ENCODE measurements at regions not wholly inside any gene's neighbourhood (a gene's known extent, or its start where the extent isn't known, plus 50 kb on each side); places are given as distances from the start of the nearest gene placed in this dataset.
A peak's percentile ranks its signal among the peaks of the same experiment; 100 is the strongest.

DNA sequence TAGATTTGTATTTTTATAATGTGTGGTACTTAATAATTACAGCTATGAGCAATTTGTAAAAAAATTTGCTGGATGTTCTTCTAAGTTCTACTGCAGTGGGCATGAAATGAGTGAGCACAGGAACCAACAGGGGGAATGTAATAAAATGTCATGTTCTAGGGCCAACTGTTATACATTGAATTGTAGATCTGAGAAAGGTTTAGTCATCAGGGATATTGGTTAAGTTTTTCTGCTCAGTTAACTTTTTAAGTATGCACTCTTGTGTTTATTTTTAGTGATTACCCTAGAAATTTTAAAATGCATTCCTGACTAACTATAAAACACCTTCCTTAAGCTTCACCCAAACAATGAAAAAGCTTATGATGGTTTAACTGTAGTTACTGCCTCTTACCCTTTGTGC is 101.8 kb downstream of the CAND1 start:
- no peak for DNase-seq (ENCODE audit: low read depth)
- H3K4me3 ChIP-seq (ENCODE audit: low read depth, low read length), result no peak overlapping the region
- TF ChIP-seq, protein P1, sequence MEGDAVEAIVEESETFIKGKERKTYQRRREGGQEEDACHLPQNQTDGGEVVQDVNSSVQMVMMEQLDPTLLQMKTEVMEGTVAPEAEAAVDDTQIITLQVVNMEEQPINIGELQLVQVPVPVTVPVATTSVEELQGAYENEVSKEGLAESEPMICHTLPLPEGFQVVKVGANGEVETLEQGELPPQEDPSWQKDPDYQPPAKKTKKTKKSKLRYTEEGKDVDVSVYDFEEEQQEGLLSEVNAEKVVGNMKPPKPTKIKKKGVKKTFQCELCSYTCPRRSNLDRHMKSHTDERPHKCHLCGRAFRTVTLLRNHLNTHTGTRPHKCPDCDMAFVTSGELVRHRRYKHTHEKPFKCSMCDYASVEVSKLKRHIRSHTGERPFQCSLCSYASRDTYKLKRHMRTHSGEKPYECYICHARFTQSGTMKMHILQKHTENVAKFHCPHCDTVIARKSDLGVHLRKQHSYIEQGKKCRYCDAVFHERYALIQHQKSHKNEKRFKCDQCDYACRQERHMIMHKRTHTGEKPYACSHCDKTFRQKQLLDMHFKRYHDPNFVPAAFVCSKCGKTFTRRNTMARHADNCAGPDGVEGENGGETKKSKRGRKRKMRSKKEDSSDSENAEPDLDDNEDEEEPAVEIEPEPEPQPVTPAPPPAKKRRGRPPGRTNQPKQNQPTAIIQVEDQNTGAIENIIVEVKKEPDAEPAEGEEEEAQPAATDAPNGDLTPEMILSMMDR (conservative IDR thresholded peaks at IDR 0.05; ENCODE audit: low read depth, low read length), result no peak

DNA sequence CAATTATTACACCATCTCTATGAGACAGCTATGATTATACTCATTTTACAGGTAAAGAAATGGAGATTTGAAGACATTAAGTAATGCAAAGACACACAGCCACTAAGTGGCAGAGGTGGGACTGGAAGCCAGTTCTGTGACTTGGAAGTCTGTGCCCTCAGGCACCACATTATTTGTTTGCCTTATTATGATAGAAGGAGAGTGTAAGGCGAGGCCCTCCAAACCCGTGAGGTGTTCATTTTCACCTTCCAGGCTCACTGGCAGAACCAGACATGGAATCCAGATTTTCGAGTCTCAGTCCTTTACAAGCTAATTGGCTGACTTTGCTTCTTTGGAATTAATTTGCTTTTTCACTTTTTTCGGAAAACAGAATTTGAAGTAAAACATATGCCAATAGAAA is 107.9 kb downstream of the CAND1 start:
- DNase-seq (ENCODE audit: low read depth), result no peak
- TF ChIP-seq, protein P1 (conservative IDR thresholded peaks at IDR 0.05; ENCODE audit: low read depth, low read length), result no peak
- H3K4me3 ChIP-seq (ENCODE audit: low read depth, low read length), result no peak overlapping the region

DNA sequence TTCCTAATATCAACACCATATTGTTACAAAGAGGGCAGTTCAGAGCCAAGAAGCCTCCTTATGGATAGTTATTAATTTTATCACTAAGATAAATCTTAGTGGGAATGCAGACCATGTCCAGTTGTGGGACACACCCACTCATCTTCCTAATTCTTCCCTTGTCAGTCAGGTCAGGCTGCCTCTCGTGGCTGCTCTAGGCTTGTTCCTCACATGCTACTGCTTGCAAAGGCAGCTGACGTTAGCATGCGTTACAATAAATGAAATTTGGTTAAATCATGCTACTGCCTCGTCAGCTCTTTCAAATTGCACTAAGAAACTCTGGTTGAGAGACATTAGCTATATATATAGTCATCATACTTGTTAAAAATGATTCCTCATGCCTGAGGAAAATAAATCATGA is 108.4 kb downstream of the CAND1 start:
- DNase-seq (ENCODE audit: low read depth), result no peak
- no peak overlapping the region for H3K4me3 ChIP-seq (ENCODE audit: low read depth, low read length)
- TF ChIP-seq, protein P1 (conservative IDR thresholded peaks at IDR 0.05; ENCODE audit: low read depth, low read length), result no peak

DNA sequence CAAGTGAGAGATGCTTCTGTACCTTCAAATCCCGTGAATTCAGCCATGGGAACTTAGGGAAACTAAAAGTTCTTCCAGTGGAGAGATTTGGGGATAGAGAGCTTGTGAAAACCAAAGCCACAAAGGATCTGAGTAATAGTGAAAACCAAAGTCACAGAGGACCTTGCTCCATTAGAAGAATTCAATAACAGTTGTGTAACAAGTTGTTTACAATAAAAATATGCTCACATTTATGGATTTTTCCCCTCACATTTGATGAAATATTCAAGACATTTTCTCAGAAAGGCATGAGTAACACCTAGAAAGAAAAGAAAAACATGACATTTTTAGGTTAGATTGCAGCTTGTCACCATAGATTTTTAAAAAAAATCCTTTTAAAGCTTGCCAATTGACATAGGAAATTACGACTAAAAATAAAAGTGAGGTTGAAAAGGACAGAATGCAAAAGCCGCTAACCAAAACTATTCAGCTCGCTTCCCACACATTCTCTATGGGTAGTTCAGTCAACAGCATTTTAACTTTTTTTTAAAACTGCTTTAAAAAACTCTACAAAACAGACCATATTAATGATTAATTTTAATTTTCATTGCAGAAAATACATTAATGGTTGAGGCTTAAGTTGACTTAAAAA is 113.2 kb downstream of the CAND1 start:
- no peak overlapping the region for H3K4me3 ChIP-seq (ENCODE audit: low read depth, low read length)
- TF ChIP-seq, protein P1 (conservative IDR thresholded peaks at IDR 0.05; ENCODE audit: low read depth, low read length), result no peak
- DNase-seq (ENCODE audit: low read depth), result peak; percentile 65

DNA sequence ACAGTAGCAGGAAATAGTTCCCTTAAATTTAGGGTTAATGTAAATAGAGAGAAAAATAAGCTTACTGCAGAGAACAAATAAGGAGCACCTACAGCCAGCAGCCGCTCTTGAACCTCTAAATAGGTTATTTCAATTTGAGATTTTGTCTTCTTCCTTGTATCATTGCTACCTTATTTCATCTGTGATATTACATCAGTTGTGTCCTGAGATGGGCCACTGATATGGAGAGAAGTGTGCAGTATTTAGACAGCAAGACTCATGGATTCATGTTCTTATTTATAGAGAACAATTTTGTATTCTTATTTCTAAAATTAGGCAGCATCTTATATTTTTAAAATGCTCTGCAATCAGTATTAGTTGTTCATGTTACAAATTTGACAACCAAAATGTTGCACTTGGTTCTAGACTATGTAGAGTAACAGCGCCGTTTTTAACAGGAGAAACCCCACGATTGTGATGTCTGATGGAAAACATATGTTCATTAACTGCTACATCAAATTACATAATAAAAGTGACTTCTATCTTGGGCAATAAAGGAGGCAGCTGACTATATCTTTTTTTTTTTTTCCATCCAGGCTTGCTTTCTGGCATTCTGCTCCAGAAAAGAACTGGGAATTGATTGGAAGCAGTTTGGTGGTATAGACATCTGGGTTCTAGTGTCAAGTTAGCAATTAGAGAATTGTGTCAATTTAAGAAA is 117.9 kb downstream of the CAND1 start:
- no peak overlapping the region for H3K4me3 ChIP-seq (ENCODE audit: low read depth, low read length)
- TF ChIP-seq, protein P1 (conservative IDR thresholded peaks at IDR 0.05; ENCODE audit: low read depth, low read length), result no peak
- DNase-seq (ENCODE audit: low read depth), result no peak

DNA sequence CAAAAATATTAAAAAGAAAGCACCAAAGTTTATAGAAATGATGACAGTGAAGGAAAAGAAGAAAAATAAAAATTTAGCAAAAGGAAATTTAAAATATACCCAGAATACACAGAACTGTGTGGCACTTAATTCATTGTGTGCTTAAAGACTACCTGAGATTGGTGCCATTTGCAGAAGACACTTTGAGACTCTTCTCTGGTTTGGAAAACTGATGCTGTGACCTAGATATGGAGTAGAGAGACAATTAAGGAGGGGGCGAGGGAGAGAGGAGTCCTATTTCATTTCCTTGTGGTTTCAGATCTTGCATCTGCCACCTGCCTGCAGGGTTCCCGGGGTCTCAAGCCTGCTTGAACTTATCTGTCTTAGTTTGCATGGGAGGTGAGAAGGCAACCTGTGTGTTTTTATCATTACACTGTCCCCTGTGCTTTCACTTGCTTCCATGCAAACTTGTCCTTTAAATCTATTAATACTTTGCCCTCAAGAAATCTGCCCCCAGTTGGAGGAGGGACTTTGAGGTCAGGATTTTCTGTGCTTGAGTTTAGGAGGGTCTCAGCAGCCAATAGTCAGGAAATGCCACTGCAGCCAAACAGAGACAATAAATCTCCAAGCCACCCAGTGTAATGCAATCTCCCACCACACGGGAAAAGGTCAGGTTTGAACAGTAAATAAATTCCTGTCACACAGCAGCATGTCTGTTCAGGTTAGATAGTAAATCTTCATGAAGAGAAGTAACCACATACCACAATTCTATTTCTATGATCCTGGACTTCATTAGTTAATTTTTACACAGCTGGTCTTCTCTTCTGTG is 119.4 kb downstream of the CAND1 start:
- no peak overlapping the region for H3K4me3 ChIP-seq (ENCODE audit: low read depth, low read length)
- no peak for DNase-seq (ENCODE audit: low read depth)
- TF ChIP-seq, protein P1 (conservative IDR thresholded peaks at IDR 0.05; ENCODE audit: low read depth, low read length), result peak; percentile 40

Data from choroid plexus epithelial cell (primary cell).